GM21717 (cell line): ENCODE measurements at regions not wholly inside any gene's neighbourhood (a gene's known extent, or its start where the extent isn't known, plus 50 kb on each side); places are given as distances from the start of the nearest gene placed in this dataset.

ENCODE experiments used
- ATAC-seq: cut with Tn5 transposase; IDR thresholded peaks from one replicate; pipeline ENCODE4 v1.9.1; 2021; ENCODE audit warnings: mild to moderate bottlenecking, moderate library complexity; ENCODE audit not compliant: unreplicated experiment

DNA sequence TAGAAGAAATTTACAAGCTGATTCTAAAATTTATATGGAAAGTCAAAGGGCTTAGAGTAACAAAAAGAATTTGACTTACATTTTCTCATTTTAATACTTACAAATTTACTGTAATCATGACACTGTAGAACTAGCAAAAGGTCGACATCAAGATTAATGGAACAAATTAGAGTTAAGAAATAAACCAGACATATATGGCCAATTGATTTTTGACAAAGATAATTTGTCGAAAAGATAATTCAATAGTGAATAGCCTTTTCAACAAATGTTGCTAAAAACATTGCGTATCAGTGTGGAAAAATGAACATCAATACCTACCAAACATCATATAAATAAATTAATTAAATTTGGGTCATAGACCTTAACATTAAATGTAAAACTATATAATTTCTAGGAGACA is 955.5 kb upstream of the AUTS2 start:
- ATAC-seq: no peak

DNA sequence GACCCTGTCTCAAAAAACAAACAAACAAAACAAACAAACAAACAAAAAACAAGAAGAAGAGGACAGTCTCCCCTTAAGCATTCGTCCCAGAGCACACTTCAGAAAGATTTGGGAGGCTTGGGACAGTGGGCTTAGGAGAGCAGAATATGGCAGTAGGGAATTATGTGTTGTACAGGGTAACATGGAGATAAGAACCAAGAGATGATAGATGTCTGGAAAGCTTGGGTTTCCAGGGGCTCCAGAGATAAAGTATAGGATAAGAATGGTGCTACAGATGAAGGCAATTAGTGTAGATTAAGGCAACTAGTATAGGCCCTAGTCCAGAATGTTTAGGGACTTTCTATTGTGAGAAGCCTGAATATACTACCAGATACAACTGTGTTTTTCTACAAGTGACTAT is 934.9 kb upstream of the AUTS2 start:
- ATAC-seq: no peak

DNA sequence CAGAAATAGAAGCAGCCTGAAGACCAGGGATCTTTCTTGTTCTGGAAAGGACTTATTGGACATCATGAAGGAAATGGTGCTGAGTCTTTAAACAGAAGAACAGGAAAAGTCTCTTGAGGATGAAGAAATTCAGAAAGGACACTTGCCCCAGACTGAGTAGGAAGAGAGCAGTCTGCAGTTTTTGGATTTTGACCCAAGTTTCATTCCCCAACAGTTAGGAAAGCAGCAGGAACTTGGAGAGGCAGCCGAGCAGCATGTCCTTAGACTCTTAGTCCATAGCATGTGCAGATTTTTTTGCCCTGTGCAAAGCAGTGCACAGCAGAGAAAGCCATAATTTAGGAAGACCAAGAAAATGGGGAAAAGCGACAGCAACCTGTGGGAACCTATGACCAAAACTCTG is 927.2 kb upstream of the AUTS2 start:
- no peak for ATAC-seq

DNA sequence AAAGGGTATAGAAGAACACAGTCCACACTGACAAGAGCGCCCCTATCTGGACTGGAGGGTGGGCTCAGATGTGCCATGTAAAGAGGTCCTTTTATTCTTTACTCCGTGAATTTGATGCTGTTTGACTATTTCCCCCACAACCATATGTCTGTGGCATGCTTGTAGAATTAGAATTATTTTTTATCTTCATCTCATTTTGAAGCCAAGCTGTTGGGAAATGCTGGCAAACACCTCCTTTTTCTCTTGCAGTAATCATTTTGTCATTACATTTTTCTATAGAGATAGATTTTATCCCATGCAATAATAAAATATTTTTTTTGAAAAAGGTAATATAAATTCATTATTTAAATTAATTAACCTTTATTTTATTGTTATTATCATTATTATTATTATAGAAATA is 926.6 kb upstream of the AUTS2 start:
- no peak for ATAC-seq

DNA sequence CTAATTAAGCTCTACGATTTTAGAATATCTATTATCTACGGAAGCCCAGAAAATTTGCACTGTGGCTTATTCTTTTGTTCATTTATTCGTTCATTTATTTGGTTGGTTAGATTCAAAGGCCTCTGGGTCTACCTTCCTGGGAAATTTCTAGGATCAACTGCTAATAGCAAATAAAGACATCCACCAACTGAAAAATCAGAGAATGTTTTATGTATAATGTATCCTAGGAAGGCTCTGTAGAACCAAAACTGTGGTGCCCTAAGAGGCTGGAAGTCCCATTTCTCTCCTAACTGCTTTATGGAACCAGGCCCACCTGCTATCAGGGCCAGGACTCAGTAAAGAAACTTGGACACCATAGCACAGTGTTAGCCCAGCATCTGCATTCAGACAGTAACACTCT is 923.4 kb upstream of the AUTS2 start:
- ATAC-seq: no peak

DNA sequence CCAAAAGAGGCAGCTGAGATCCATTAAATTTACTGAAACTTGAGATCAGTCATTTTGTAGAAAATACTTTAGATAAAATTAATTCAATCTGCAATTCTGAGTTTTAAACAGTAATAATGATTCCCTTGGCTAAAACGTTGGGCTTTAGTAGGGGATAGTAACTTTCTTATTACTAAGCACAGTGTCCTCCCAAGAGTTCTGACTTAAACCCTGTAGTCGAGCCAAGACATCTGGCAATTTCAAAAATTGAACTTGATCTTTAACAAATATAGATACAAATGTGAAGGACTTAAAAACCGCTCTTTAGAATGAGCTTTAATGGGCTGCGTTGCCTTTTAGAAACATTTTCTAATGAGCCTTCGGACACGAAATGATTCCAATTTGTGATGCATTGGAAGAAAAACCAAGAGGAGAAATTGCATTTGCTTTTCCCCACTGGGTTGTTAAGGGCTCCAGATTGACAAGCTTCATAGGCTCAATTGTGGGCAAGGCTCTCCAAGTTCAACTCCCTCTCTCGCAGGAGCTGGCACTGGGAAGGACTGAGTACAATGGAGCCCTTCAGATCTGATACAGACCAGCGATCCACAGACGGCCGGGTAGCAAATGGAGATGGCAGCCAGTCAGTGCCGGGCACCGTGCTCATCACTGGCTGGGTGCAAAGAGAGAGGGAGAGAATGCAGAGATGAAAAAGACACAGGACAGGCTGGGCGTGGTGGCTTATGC is 921.3 kb upstream of the AUTS2 start:
- no peak for ATAC-seq

DNA sequence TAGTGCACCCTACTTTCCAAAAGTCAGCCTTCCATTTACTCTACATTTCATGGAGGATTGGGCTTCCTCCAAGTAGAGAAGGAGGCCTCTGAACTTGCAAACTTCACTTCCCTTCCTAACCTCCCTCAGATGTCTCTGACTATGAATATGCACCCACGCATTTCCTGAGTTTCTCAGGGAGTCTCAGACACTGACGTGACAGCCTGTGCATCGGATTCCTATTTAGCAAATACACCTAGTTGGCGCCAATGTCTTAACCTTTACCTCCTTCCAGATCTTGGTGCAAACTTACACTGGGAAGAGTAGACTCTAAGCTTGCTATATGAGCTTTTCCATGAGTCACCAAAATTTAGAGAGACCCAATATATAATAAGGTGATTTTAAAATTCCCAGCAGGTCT is 920.1 kb upstream of the AUTS2 start:
- ATAC-seq: no peak

DNA sequence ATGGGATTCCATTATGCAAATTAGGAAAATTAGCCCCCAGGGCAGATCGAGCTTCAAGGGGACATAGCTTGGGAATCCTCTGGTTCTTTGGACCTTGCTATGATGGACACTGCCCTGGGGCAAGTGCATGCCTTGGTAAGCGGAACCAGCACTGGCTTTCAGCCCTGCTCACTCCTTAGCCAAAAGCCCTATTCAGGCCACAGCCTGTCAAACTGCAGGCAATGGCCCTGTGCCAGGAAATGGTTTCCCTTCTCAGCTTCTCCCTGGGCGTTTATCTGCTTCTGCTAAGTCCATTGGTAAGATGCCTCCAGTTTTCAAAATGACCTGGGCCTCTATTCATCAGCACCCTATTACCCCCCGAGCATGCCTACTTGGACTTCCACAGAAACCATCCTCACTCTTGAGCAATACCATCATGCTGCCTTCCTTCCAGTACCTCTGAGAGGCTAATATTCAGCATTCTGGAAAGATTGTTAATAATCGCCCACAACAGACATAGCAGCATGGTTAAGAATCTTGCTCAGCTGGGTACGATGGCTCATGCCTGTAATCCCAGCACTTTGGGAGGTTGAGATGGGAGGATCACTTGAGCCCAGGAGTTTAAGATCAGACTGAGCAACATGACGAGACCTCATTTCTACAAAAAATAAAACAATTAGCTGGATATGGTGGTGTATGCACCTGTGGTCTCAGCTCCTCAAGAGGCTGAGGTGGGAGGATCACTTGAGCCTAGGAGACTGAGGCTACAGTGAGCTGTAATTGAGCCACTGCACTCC is 918.6 kb upstream of the AUTS2 start:
- no peak for ATAC-seq

DNA sequence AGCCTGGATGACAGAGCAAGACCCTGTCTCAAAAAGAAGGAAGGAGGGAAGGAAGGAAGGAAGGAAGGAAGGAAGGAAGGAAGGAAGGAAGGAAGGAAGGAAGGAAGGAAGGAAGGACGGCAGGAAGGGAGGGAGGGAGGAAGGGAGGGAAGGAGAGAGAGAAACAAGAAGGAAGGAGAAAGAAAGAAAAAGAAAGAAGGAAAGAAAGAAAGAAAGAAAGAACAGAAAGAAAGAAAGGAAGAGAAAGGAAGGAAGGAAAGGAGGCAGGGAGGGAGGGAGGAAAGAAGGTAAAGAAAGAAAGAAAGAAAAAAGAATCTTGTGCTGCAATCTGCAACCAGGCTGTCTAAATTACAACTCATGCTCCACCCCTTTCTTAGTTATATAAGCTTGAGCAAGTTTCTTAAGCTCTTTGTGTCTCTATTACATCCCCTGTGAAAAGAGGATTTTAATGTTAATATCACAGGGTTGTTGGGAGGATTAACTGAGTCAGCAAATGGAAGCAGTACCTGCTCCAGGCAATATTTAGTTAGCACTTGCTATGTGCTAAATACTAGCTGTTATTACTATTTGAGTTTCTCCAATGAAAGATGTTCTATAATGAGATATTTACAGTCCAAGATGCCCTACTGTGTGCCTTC is 917.9 kb upstream of the AUTS2 start:
- ATAC-seq: no peak

DNA sequence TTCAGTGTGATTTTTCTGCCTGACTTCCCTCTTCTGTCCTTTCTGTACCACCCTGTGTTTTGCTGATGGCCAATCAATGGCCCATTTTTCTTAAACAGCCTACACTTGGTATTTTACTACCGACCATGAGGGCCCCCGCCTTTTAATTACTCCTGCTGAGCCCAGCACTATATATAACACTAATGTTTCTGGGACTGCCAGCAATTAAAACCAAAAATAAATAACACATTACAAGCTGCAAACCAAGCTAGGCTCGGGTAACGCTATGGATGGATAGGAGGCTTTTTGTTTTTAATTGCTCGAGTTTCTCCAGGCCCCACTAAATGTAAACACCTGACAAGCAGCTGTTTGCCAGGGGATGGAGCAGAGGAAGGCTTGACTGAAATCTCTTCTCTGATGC is 915.4 kb upstream of the AUTS2 start:
- ATAC-seq: no peak

DNA sequence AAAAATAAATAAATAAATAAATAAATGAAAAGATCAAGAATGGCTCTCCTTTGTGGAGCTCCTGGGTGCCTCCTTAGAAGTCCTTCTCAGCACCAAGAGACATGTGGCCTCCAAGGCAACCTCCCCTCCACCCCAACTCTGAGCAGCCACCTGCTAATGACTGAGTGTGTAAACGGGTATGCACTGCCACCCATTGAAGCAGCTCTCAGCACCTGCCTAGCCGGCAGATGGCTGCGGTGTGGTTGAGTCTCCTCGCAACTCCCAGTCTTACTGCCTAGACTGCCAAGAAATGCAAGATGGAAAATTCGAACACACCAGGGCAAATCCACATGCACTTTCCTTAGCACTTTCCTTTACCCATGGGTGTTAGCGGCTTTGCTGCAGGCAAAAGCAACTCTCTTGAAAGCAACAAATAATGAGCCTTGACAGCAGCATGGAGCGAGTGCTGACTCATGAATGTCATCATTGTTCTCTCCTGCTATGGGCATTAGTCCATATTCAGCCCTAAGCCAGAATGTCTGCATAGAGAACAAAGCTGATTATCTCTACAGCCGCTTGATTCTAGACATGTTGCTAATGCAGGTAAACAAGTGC is 913.9 kb upstream of the AUTS2 start:
- no peak for ATAC-seq

DNA sequence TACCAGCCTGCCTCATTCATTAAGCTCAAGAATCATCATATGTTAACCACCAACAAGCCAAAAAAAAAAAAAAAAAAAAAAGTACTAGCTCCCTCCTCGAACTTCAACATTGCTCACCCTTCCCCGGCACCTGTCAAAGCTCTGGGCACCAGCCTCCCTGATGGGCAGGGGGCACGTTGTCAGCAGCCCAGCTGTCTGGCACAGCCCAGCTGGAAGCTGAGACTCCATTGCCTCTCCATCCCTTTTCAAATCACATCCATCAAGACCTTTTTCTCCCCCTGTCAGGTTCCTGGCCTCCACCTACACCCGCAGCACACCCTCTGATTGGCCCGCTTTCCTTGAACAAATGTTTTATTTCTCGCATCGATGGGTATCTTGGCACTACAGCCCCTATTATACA is 913.3 kb upstream of the AUTS2 start:
- no peak for ATAC-seq

DNA sequence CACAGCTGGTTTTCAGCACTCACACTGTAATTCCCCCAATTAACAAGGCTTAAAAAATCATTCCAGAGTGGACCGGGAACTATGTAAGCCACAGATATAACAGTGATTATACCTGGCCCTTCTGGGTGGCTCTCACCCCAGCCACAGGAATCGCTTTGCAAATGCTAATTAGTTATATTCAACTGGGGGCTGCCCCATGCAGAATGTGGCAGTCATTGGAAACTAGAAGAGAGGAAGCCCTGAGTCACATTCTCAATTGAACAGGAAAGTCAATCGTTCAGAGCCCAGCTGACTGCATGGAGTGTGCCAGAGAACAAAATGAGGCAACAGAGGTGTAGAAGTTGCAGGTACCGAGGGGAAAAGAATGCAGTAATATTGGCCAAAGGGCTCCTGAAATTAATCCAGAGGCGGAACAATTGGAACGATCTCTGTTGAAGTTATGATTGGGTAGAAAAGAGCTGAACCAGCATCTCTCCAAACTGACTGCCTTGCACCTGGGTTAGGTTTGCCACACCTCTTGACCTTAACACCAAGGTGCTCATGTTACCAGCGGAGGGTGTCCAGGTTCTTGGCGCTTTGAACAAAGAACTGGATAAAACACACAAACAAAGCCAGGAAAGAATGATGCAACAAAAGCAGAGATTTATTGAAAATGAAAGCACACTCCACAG is 909.7 kb upstream of the AUTS2 start:
- no peak for ATAC-seq

DNA sequence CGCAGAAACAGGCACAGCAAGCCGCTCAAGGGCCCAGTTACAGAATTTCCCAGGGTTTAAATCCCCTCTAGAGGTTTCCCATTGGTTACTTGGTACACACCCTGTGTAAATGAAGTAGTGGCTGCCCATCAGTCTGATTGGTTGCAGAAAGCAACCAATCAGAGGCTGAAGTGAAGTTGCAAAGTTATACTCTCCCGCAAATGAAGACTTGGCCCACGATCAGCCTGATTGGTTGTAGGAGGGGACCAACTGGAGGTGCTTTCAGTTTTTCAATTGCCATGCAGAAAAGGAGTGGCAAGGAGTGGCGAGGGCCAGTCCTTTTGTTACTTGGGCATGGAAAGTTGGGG is 909.2 kb upstream of the AUTS2 start:
- ATAC-seq: no peak

DNA sequence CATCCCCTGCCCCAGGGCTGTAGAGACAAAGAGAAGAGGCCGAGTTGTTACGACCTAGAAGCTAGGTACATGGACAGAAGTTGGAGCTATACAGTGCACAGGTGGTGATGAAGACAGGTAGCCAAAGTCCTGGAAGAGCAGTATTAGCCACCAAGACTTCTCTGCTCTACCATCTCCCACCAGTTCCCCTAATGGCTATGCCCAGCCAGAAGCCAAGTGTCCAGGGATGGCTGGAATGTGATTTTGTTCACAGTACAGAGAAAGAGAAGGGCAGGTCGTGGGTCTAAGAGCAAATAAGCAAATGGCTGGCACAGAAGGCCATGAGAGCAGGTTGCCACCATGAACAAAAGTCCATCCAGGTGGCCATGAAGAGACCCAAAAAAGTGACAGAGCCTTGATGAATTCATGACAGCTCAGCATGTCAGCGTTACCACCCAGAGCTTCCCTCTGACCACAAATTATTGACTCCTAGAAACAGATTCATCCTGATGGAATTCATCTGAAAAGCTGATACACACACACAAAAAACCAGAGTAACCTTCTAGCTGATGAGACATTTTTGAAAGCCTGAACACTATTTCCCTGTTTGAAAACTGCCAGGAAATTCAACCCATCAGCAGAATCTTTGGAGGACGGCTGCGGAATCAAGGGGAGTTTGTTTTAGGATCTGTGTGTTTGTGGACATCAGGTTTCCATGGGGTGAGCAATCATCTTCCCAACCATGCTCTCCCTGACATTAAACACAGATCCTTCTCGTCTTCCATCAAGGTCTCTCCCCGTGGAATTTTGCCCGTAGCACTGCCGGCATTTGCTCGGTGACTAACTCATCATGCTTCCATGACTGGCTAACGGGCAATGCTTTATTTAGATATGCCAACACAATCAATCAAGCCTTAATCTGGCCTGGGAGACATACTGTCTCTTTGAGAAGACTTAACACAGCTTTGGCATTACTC is 906.7 kb upstream of the AUTS2 start:
- no peak for ATAC-seq

DNA sequence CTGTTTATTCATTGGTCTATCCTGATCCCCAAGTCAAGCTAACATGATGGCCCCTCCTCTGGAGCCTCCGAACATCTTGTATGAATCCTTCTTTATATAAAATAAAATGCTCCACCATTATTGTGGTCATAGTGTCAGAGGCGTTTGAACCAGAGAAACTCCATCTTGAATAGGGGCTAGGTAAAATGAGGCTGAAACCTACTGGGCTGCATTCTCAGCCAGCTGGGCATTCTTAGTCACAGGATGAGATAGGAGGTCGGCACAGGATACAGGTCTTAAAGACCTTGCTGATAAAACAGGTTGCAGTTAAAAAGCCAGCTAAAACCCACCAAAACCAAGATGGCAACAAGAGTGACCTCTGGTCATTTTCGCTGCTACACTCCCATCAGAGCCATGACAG is 905.8 kb upstream of the AUTS2 start:
- ATAC-seq: no peak

DNA sequence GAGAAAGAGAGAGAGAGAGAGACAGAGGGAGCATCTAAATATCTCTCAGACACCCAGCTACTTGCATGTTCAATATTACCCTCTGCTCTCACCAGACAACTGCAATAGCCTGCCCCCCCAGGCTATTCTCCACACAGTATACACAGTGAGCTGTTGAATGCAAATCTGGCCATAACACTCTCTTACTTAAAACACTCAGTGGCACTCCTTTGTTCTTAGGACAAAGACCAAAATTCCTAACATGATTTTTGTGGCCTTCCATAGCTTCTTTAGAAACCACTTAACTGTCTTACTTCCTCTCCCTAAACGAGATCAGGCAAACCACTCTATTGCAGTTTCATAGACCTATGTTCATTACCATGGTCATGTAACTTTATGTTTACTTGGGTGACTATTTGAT is 903.6 kb upstream of the AUTS2 start:
- no peak for ATAC-seq

DNA sequence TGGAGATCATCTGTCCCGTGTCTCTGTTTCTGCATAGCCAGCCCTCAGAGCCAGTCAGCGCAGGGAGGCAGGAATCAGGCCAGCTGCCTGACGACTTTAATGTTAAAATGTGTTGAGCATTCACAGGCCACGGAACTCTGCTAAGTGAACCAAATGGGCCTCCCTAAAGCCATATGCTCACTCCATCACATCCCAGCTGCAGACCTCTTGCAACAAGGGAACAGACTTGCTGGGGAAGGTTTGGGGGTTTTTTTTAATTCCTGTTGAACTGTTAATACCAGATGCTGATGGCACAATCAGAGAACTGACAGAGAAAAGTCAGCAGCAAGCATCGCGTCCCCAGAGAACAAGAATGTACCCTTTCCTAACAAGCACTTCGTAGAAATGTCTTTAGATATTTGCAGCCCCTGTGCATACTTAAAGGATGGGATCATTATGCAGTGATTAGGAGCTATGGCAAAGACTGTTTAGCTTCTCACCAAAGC is 900.4 kb upstream of the AUTS2 start:
- ATAC-seq: no peak

DNA sequence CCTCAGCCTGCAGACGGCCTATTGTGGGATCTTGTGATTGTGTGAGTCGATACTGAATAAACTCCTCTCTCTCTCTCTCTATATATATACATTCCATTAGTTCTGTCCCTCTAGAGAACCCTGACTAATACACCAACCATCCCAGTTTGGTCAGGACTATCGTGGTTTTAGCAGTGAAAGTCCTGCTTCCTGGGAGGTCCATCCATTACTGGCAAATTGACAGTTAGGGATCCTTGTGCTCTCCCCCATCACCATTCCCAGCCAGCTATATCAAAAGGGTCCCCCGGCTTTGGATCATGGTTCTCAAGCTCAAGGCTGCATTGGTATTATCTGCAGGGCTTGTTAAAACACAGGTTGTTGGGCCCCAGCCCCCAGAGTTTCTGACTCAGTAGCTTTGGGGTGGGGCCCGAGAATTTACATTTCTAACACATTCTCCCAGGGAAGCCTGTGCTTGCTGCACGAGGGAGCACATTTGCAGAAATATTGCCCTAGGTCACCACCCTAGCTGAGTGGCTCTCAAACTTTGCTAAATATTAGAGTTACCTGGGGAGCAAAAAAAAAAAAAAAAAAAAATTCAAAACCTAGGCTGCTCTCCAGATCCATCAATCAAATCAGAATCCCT is 899.1 kb upstream of the AUTS2 start:
- ATAC-seq: no peak

DNA sequence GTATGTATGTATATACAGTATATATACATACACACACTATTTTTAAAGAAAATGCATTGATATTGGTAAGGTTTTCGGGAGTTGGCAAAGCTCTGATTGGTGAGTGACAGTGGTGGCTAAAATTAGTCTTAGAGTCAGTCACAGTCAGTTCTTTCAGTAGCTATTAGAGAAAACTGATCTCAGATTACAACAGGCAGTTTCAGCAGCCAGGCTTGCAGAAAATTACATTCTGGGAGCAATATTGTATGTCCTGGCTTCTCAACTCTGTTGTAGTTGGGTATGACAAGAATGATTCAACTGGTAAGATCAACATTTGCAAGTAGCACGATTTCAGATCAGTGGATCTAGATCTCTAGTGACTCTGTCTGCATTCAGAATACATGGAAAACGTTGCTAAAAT is 897.9 kb upstream of the AUTS2 start:
- no peak for ATAC-seq
